NCI-H748 (cell line): ENCODE measurements at regions not wholly inside any gene's neighbourhood (a gene's known extent, or its start where the extent isn't known, plus 50 kb on each side); places are given as distances from the start of the nearest gene placed in this dataset.
"Not testable (repeated sequence)": the region's sequence is repeated elsewhere in the genome, so short reads cannot be mapped to it uniquely, and the experiment has no call there.

Source experiments
- DNase-seq: peaks from one replicate; lab custom pipeline; 2025; ENCODE audit not compliant: unreplicated experiment; lab: John Stamatoyannopoulos, UW

GRCh38 chr5:110869927-110870326, 131.1 kb downstream of the SLC25A46 start:
- no peak for DNase-seq

- no peak for DNase-seq
Measured at GRCh38 chr5:110872200-110872599, 133.4 kb downstream of the SLC25A46 start.

- no peak for DNase-seq
Measured at GRCh38 chr5:110872963-110873362, 134.2 kb downstream of the SLC25A46 start.

- no peak for DNase-seq
Measured at GRCh38 chr5:110873773-110874437, 135.1 kb downstream of the SLC25A46 start.

GRCh38 chr5:110875115-110875514, 136.3 kb downstream of the SLC25A46 start:
- DNase-seq: not testable (repeated sequence)

GRCh38 chr5:110878115-110878514, 139.3 kb downstream of the SLC25A46 start:
- no peak for DNase-seq

- DNase-seq: no peak
Measured at GRCh38 chr5:110879675-110880074, 140.9 kb downstream of the SLC25A46 start.

- DNase-seq: no peak
Measured at GRCh38 chr5:110880413-110880812, 141.6 kb downstream of the SLC25A46 start.

- no peak for DNase-seq
Measured at GRCh38 chr5:110884005-110884404, 145.2 kb downstream of the SLC25A46 start.

- not testable (repeated sequence) for DNase-seq
Measured at GRCh38 chr5:110887170-110887569, 148.4 kb downstream of the SLC25A46 start.

GRCh38 chr5:110893854-110894483, 155.2 kb downstream of the SLC25A46 start:
- DNase-seq: not testable (repeated sequence)

- no peak for DNase-seq
Measured at GRCh38 chr5:110894805-110895204, 156.0 kb downstream of the SLC25A46 start.

- DNase-seq: no peak
Measured at GRCh38 chr5:110896901-110897300, 158.1 kb downstream of the SLC25A46 start.

- no peak for DNase-seq
Measured at GRCh38 chr5:110899566-110900412, 161.0 kb downstream of the SLC25A46 start.

GRCh38 chr5:110900829-110901228, 162.0 kb downstream of the SLC25A46 start:
- no peak for DNase-seq

- no peak for DNase-seq
Measured at GRCh38 chr5:110903966-110904365, 165.2 kb downstream of the SLC25A46 start.

- no peak for DNase-seq
Measured at GRCh38 chr5:110908848-110909247, 162.7 kb upstream of the TSLP start.

GRCh38 chr5:110909415-110909814, 162.1 kb upstream of the TSLP start:
- no peak for DNase-seq

- DNase-seq: no peak
Measured at GRCh38 chr5:110909950-110910349, 161.6 kb upstream of the TSLP start.

GRCh38 chr5:110913221-110913620, 158.3 kb upstream of the TSLP start:
- DNase-seq: no peak

- DNase-seq: no peak
Measured at GRCh38 chr5:110916381-110917049, 155.0 kb upstream of the TSLP start.
